DMS53 treated with DMSO at 0.1 percent for 48 hours (cell line): ENCODE measurements at regions not wholly inside any gene's neighbourhood (a gene's known extent, or its start where the extent isn't known, plus 50 kb on each side); places are given as distances from the start of the nearest gene placed in this dataset.
A peak's percentile ranks its signal among the peaks of the same experiment; 100 is the strongest.

Experiments used
- DNase-seq: peaks from one replicate; lab custom pipeline; 2025; ENCODE audit not compliant: unreplicated experiment; lab: John Stamatoyannopoulos, UW

DNA sequence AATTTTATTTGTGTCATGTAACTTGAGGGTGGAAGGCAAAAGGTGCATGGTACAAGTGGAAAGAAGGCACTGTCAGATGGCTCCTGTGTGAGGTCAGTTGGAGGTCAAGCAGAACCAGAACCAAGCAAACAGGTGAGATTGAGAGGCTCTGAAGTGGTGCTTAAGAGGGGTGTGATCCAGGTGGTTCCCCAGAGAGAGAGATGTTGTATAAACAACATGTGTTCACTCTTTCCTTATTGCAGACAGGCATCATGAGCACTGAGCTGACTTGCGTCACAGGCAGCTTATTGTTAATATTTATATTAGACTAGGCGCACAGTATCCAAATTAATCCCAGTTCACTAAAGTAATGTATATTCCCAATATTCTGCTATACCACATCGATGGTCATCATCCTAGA, 56.8 kb downstream of the CXCL13 start:
- DNase-seq = peak; percentile 93
